T1000 (cell line): ENCODE measurements at regions not wholly inside any gene's neighbourhood (a gene's known extent, or its start where the extent isn't known, plus 50 kb on each side); places are given as distances from the start of the nearest gene placed in this dataset.
"Not testable (repeated sequence)": the region's sequence is repeated elsewhere in the genome, so short reads cannot be mapped to it uniquely, and the experiment has no call there.

Experiments
- DNase-seq: peaks from one replicate; lab custom pipeline; 2025; ENCODE audit warnings: mixed read lengths; lab: John Stamatoyannopoulos, UW

GRCh38 chr9:115668521-115668920, 485.1 kb upstream of the PAPPA start:
- no peak for DNase-seq

DNA sequence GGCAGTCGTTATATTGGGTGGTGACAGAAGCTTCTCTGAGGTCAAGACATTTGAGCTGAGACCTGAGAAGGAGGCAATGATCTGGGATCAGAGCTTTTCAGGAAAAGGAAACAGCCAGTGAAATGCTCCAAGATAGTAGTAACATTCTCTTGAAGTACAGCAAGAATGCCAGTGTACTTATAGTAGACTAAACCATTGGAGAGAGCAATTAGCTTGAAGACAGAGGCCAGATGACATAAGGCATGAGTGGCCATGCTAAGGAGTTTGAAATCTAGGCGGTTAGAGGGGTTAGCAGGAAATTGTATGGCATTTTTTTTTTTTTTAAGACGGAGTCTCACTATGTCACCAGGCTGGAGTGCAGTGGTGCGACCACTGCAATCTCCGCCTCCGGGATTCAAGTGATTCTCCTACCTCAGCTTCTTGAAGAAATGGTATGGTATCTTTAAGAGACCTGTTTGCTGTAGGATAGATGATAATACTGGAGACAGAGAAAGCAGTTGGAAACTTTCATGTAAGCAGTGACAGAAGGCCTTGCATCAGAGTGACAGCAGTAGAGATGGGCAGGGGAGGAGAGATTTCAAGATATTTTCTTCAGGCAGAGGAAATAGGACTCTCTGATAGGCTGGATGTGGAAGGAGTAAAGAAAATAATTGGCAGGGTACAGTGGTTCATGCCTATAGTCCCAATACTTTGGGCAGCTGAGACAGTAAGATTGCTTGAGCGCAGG, 482.2 kb upstream of the PAPPA start:
- no peak for DNase-seq

DNA sequence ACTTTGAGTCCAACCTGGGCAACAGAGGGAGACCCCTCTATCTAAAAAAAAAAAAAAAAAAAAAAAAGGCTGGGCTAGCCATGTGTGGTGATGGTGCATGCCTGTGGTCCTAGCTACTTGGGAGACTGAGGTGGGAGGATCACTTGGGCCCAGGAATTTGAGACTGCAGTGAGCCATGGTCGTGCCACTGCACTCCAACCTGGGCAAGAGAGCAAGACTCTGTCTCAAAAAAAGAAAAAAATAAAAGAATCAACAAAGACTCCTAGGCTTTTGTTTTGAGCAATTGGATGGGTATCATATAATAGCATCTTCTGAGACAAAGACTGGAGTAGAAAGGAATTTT, 481.7 kb upstream of the PAPPA start:
- no peak for DNase-seq

DNA sequence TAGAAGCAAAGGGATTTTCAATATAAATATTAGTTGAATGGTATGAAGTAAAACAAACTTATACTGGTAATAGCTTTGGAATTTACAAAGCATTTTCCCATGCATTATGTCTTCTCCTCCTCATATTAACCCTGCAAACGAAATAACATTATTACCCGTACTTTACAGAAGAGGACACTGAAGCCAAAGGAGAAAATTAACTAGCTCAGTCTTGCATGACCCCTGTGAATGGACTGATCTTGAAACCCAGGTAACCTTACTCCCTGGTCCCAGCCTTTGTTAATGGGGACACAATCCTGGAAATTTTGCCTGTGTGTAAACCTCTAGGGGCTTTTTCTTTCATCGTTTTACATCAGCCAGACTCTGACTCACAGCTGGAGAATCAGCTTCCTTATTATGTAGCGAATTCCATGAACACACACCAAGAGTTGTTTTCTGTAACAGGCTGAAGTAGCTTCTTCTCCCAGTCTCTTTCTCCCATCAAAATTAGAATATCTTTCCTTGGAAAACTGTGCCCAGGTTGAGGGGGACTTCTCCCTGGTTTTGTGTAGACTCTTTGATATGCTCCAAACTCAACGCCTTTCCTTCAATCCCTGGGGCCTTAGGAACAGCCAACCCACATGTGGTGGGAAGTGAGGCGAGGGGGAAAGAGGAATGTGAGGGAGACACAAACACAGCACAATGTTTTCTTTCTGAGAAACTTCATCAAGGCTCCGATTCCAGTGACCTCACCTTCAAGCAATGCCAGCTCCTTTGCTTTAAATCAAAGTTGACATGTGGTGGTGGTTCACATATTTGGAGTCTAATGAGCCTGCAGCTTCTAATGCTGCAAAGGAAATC, 480.9 kb upstream of the PAPPA start:
- DNase-seq: peak; percentile 55

- DNase-seq: no peak
Observed at GRCh38 chr9:115673599-115673998, 480.0 kb upstream of the PAPPA start.

DNA sequence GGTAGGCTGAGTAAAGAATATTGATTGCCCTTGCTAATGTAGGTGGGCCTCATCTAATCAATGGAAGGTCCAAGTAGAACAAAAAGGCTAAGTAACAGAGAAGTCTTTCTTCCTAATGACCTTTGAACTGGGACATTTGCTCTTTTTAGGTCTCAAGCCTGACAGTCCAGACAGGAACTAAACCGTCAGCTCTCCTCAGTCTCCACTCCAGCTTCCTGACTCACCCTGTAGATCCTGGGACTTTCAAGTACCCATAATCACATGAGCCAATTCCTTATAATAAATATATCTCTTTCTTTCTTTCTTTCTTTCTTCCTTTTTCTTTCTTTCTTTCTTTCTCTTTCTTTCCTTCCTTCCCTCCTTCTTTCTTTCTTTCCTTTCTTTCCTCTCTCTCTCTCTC, 479.5 kb upstream of the PAPPA start:
- DNase-seq: no peak

DNA sequence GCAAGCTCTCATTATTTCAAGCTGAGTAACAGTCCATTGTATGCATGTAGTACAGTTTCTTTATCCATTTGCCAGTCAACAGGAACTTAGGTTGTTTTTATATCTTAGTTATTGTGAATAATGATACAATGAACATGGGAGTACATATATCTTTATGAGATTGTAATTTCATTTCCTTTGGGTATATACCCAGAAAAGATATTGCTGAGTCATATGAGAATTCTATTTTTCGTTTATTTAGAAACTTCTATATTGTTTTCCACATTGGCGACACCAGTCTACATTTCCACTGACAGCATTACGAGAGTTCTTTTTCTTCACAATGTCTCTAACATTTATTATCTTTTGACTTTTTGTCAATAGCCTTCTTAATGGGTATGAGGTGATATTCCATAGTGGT, 477.8 kb upstream of the PAPPA start:
- no peak for DNase-seq

DNA sequence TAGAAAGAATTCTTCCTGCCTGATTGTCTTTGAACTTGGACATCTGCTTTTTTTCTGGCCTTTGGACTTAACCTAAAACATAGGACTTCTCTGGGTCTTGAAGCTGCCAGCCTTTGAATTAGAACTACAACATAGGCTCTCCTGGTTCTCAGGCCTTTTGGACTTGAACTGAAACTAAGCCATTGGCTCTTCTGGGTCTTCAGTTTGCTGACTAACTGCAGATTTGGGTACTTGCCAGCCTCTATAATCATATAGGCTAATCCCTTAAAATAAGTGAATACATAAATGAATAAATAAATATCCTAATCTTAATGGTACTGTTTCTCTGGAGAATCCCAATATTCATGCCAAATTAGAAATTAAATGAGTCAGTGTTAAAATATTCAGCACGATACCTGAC, 473.4 kb upstream of the PAPPA start:
- DNase-seq: no peak

DNA sequence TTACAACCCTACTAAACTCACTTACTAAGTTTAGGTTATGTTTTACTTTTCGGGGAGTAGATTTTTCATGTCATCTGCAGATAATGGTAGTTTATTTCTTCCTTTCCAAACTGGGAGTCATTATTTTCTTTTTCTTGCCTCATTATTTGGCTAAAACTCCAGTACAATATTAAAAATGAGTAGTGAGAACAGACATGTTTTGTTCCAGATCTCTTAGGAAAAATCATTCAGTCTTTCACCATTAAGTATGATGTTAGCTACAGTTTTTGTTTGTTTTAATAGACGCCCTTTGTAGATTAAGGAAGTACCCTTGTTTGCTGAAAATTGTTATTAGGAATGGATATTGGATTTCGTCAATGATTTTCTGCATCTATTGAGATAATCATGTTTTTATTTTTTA, 472.0 kb upstream of the PAPPA start:
- DNase-seq: no peak

- no peak for DNase-seq
Observed at GRCh38 chr9:115686069-115686468, 467.5 kb upstream of the PAPPA start.

DNA sequence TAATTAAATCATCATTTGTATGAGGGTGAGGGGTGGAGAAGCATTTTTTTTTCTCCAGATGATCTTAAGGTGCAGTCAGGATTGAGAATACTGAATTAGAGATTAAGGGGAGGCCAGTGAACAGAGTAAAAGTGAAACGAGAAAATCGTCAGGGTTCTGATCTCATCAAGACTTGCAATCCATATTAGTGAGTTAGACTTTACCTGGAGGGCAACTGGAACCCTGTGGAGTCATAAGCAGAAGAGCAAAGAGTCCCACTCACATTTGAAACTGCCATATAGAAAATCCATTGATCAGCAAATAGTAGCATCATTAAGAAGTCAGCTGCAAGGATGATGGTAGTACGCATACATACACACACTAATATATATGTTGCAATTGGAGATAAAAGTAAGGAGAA, 466.2 kb upstream of the PAPPA start:
- no peak for DNase-seq

DNA sequence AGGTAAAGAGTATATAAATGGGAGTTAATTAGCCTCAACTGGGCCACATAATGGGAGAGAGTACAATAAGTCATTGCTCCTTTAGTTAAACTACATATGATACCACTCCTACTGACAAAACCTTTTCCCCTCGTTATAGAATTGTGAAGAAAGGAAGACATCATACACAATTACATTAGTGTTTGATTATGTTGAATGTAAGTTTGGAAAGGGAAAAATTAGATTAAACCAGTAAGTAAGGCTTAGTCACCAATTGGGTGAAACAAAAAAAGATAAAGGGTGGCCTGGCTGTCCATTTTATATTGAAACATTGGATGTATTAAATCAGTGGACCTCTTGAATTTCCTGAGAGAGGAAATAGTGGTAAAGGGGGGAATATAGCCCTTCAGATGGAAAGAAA, 464.3 kb upstream of the PAPPA start:
- no peak for DNase-seq

DNA sequence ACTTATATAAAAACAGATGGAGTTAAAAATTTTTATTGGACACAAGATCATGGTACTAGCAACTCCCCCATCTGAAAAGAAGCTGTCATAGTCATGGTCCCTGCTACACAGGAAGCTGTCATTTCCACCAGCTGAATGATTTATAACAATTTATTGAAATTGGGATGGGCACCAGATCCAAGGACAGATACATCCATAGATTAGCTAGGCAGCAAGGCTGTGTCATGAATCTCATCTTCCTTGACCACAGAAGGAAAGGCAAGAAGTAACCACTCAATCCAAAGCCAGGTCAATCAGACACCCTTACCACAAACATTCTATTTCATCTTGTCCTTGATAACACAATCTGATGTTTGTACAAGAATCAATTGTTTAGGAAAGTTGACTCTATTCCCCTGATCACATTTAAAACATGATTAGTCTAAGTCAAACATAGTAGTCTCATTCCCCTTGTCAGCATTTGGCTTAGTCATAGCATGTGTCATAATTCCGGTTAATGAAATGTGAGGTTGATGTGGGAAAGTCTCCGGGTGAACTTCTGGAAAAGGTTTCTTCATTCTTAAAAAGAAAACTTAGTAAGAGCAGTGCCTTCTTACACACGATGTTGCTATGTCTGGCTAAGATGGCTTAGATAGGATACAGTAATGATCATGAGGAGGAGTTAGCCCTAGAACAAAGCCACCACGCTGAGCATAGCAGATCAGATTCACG, 462.6 kb upstream of the PAPPA start:
- peak; percentile 30 for DNase-seq

DNA sequence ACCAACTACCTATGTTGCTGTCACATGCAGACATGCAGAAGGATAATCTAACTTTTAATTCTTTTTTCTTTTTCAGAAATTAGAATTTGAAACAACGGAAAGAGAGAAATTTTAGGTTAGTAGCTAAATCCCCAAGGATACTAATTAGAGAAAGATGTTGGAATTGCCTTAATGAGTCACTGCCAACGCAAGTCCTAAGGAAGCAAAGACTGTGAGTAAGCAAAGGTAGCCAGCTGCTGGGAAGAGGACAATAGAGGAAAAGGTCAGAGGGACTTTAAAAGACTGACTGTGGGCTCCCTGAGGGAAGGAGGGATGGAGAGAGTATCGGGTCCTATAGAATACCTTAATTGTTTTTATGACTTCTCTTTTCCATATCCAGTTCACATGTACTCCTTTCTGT, 461.9 kb upstream of the PAPPA start:
- no peak for DNase-seq

GRCh38 chr9:115692868-115693267, 460.7 kb upstream of the PAPPA start:
- DNase-seq: not testable (repeated sequence)

DNA sequence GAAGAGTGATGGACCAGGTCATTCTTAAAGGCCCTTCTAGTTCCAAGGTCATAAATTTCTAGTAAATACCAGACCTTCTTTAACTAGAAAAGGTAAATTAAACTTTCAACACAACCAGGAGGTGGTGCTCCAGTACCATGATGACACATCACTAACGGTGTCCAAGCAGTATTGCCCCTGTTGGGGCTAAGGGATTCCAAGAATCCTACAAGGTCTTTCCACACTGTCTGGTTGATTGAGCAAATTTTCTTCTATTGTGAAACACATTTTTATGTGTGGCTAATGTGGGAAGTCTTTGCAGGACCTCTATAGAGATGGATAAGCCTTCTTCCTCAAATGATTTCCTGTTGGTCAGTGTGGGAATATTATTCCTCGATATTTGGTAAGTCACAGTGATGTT, 459.6 kb upstream of the PAPPA start:
- peak; percentile 12 for DNase-seq

- no peak for DNase-seq
Observed at GRCh38 chr9:115694991-115695390, 458.6 kb upstream of the PAPPA start.

- DNase-seq: no peak
Observed at GRCh38 chr9:115712981-115713380, 440.6 kb upstream of the PAPPA start.

GRCh38 chr9:115715666-115716065, 437.9 kb upstream of the PAPPA start:
- no peak for DNase-seq

GRCh38 chr9:115717298-115717697, 436.3 kb upstream of the PAPPA start:
- DNase-seq: no peak

GRCh38 chr9:115717711-115718173, 435.8 kb upstream of the PAPPA start:
- no peak for DNase-seq

GRCh38 chr9:115730396-115730795, 423.2 kb upstream of the PAPPA start:
- peak; percentile 11 for DNase-seq

- DNase-seq: no peak
Observed at GRCh38 chr9:115730845-115731244, 422.7 kb upstream of the PAPPA start.
